HUDEP-2 (cell line): ENCODE measurements at regions not wholly inside any gene's neighbourhood (a gene's known extent, or its start where the extent isn't known, plus 50 kb on each side); places are given as distances from the start of the nearest gene placed in this dataset.
"Not testable (repeated sequence)": the region's sequence is repeated elsewhere in the genome, so short reads cannot be mapped to it uniquely, and the experiment has no call there.

ENCODE experiments used
- DNase-seq, 76 experiments: peaks; one replicate each; lab custom pipeline; 2025; ENCODE audit not compliant: unreplicated experiment in 76 of 76; lab: John Stamatoyannopoulos, UW

DNA sequence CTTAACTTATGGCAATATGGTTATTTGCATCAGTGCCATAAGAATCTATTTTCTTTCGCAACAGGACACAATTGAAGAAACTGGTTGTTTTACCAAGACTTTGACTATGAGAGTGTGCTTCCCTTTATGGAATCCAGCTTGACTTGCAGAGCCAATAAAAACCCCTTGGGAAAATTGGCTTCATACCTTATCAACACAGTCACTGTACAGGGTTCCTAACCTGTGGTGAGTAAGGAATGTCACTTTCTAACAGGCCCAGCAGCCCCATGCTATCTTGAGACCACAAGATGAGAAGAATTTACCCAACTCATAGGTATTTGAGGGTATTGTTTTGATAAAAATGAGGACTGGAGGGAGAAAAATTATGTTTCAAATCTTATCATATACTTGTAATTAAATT is 418.5 kb upstream of the MAP2 start:
- no peak for DNase-seq

GRCh38 chr2:209008636-209009287 is 415.1 kb upstream of the MAP2 start:
- DNase-seq, result no peak

GRCh38 chr2:209018633-209019032 is 405.2 kb upstream of the MAP2 start:
- DNase-seq, result not testable (repeated sequence)

- DNase-seq, result no peak
These were observed 394.6 kb upstream of the MAP2 start for GRCh38 chr2:209029249-209029648.

GRCh38 chr2:209044307-209044706 is 379.5 kb upstream of the MAP2 start:
- DNase-seq, result no peak

GRCh38 chr2:209046163-209046562 is 377.7 kb upstream of the MAP2 start:
- DNase-seq, result no peak

GRCh38 chr2:209049608-209050007 is 374.2 kb upstream of the MAP2 start:
- no peak for DNase-seq

GRCh38 chr2:209062210-209062609 is 361.6 kb upstream of the MAP2 start:
- no peak for DNase-seq

- no peak for DNase-seq
These were observed 353.6 kb upstream of the MAP2 start for GRCh38 chr2:209070262-209070661.

DNA sequence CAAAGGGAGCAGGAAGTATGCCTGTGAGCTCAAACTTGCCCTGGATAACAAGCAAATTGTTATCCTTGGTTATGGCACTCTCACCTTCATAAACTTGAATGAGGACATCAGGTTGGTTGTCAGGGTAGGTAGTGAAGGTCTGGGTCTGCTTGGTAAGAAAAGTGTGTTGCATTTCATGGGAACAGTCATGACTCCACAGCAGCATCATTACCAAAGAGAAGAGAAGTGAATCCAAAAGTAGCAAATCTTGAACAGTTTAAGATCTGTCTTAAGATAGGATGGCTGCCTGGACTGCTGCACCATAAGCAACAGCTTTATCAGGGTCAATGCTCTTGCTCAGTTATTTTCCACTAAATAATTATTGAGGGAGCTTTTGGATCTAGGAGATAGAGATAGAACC is 350.7 kb upstream of the MAP2 start:
- no peak for DNase-seq

DNA sequence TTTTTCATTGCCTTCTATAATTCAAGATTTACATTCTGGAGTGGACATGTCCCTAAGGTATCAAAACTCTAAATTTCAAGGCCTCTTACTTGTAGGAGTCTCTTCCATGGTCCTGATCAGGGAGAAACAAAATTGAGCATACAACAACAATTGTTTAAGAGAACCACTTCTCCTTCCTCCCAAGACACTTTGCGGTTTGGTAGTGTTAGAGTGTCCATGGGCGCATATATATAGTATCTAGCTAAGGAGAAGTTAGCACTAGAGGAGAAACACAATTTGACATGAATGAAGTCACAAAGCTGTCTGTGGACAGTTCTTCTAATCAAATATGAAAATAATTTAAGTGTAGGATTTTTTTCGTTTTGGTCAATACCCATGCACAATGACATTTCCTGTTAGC is 349.1 kb upstream of the MAP2 start:
- DNase-seq, result no peak

DNA sequence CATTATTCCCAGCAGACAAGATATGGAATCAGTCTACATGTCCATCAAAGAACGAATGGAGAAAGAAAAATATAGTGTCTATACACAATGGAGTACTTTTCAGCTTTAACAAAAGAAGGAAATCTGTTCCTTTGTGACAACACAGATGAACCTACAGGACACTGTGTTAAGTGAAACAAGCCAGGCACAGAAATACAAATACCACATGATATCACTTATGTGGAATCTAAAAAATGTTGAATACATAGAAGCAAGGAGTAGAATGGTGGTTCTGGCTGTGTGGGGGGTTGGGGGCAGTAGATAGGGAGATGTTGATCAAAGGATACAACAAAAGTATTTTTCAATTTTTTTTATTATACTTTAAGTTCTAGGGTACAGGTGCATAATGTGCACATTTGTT is 347.7 kb upstream of the MAP2 start:
- DNase-seq, result no peak

- no peak for DNase-seq
These were observed 337.1 kb upstream of the MAP2 start for GRCh38 chr2:209086761-209087160.

DNA sequence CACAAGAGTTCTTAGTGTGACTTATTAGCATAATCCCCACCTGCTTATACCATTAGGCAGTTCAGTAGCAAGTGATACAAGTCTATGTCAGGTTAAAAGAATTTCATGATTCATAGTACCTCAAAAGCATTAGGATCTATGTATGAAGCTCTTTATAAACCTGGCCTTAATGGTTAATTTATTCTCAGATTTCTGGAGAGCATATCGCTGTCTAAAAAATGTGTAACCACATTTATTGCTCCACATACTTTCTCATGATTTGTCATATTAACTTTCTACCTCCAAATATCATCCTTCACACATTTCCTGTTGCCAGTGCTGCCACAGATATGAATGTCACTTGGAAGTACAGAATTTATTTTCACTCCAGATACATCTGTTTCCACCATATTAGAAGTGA is 332.8 kb upstream of the MAP2 start:
- DNase-seq, result no peak

GRCh38 chr2:209094221-209094620 is 329.6 kb upstream of the MAP2 start:
- no peak for DNase-seq

DNA sequence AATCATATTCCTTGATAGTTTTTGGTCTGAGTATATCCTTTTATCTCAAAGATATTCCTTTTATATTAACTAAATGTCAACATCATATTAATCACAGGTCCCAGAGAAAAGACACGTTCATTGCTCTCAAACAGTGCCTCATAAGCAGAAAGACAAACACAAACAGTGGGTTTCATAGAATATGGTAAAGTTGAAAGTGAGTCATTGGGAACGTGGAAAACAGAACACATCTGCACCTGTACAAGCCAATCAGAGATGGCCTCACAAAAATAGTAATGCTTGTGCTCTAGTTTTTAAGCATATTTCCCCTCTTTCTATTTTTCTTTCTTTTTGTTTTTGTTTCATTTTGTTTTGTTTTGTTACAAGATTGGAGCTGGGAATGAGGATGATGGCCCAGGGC is 328.4 kb upstream of the MAP2 start:
- DNase-seq, result no peak

- DNase-seq, result peak in 1 of 76 experiments; percentile 2
These were observed 326.7 kb upstream of the MAP2 start for GRCh38 chr2:209097168-209097567.

DNA sequence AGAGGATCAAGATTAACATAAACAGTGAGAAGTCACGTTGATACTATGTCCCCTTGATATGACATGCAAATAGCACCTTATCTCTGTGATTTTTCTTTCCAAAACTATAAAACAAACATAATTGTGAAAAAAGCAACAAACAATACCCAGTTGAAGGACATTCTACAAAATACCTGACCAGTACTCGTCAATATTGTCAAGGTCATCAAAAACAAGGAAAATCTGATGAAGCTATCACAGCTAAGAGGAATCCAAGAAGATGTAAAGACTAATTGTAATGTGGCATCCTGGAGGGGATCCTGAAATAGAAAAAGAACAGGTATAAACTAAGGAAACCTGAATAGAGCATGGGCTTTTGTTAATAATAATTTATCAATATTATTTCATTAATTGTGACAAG is 321.5 kb upstream of the MAP2 start:
- no peak for DNase-seq

GRCh38 chr2:209113026-209113425 is 310.8 kb upstream of the MAP2 start:
- DNase-seq, result no peak

DNA sequence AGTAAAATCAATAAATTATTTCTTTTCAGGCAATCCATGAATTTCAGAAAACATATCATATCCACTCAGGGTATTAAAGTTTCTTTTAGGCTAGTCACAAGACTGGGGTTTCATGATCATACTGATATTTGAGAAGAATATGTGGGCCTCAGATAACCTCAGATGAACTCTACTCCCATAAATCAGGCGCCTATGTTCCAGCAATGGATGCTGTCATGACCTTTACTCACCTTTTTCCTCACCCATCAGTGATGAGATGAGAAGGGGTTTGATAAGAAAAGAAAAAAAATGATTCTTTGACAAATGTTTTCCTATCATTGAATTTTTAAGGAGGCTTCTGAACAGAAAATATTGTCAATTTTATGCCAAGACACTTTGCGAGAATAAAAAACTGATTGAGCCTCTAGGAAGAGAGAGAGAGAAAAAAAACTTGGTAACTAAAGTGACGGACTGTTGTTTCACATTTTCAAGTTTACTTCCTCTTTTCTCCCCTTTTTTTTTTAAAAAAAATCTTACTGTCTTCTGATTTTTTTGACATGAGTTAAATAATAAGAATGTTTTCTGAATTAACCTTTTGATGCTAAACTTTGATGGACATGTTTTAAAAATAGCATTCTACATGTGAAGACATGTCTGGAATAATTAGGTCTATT is 309.1 kb upstream of the MAP2 start:
- DNase-seq, result no peak

- DNase-seq, result no peak
These were observed 302.2 kb upstream of the MAP2 start for GRCh38 chr2:209121691-209122090.

DNA sequence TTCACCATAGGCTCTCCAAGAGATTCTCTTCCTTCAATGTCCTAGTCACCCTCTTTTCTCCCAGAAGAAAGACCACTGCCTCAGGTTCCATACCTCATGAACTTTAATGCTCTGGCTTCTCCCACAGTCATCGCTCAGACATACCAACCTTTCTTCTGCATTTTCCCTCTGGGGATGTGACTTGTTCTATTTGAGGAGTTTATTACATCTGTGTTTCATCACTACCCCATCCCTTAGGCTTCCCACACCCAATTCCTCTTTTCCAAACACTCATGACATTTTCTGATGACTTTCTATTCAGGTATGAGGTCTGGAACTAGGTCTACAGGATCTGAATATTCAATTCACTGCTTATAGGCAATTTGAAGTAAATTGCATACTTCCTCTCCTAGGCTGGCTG is 298.6 kb upstream of the MAP2 start:
- DNase-seq, result no peak

GRCh38 chr2:209138079-209138478 is 285.8 kb upstream of the MAP2 start:
- no peak for DNase-seq
